Body of pancreas (tissue), 4 donors: ENCODE measurements at regions not wholly inside any gene's neighbourhood (a gene's known extent, or its start where the extent isn't known, plus 50 kb on each side); places are given as distances from the start of the nearest gene placed in this dataset.

Experiments used
- ATAC-seq: fragments of 150-250 bp; one replicate; pipeline ENCODE4 v1.9.1; 2016
- DNase-seq, 4 donors: peaks; one replicate each; pipeline ENCODE4 v3.0.0-alpha.2; 2019
- H3K27ac ChIP-seq, 4 donors: fragments of 200-600 bp; sonication (generic); 1 replicate in 3 of 4; 2 replicates in 1 of 4; pipeline versions ENCODE4 v1.5.1 to v1.6.1; 2016 to 2019; ENCODE audit warnings: mild to moderate bottlenecking in 1 of 4, mixed read lengths in 1 of 4, moderate library complexity in 1 of 4
- H3K27me3 ChIP-seq, 2 donors: fragments of 200-600 bp; sonication (generic); one replicate each; pipeline ENCODE4 v1.6.0; 2016; ENCODE audit warnings: mild to moderate bottlenecking in 1 of 2
- H3K36me3 ChIP-seq, 2 donors: fragments of 200-600 bp; sonication (generic); replicated peaks in 1 of 2; 2 replicates each; pipeline ENCODE4 v1.5.1; 2016; ENCODE audit warnings: low read depth in 2 of 2; ENCODE audit not compliant: insufficient read depth in 1 of 2
- H3K4me1 ChIP-seq: fragments of 200-600 bp; sonication (generic); one replicate; pipeline ENCODE4 v1.6.0; 2016
- H3K4me3 ChIP-seq, 2 donors: fragments of 200-600 bp; sonication (generic); 1 replicate in 1 of 2; 2 replicates in 1 of 2; pipeline ENCODE4 v1.5.1; 2016 to 2019
- H3K9me3 ChIP-seq, 3 donors: fragments of 200-600 bp; sonication (generic); 1 replicate in 2 of 3; 2 replicates in 1 of 3; pipeline ENCODE4 v1.5.1; 2016
- CTCF ChIP-seq, 7 experiments: fragments of 450-650 bp in 4 of 7; fragments of 200-600 bp in 3 of 7; sonication (generic) in 3 of 7; IDR thresholded peaks; one replicate each; pipeline ENCODE4 v1.5.1; 2016 to 2019; ENCODE audit warnings: antibody characterized with exemption in 7 of 7
- POLR2A ChIP-seq, 3 donors: fragments of 450-650 bp; IDR thresholded peaks; one replicate each; pipeline ENCODE4 v1.6.1; 2016; ENCODE audit warnings: antibody characterized with exemption in 3 of 3, mild to moderate bottlenecking in 2 of 3
- WGBS, 2 donors: methylation state at CpG; one replicate each; pipeline ENCODE4 v1.1.5; 2017; 5-methylcytosine and 5-hydroxymethylcytosine counted together
- intact Hi-C: fragments of 100-400 bp; cut with DNase I; formaldehyde crosslinking; loops from one replicate; pipeline ENCODE4 v1.15.1; 2023

- no peak overlapping the region for H3K4me3 ChIP-seq
- no peaks in the 10 kb centered on the region for H3K9me3 ChIP-seq
- no peak for DNase-seq
- no peaks in the 10 kb centered on the region for H3K27me3 ChIP-seq
- no peak for ATAC-seq
- H3K4me1 ChIP-seq: no peaks in the 10 kb centered on the region
- WGBS, 2 donors: 54 to 58% methylated on average over 3 of the region's 3 CpGs
- no peak overlapping the region for H3K27ac ChIP-seq
- intact Hi-C loops: no loop called here
- H3K36me3 ChIP-seq: no peaks in the 10 kb centered on the region
- TF ChIP-seq POLR2A (IDR thresholded peaks at IDR 0.05): no peak
- no peak for TF ChIP-seq CTCF (IDR thresholded peaks at IDR 0.05)
These were observed 621.7 kb downstream of the TMEM182 start for GRCh38 chr2:103383541-103383940.

GRCh38 chr2:103386872-103387271 is 625.0 kb downstream of the TMEM182 start:
- no peak for ATAC-seq
- whole genome bisulfite sequencing, 2 donors: 72 to 74% methylated on average over 3 of the region's 3 CpGs
- Histone ChIP-seq H3K27ac (no peak overlapping the region), H3K4me1 (no peaks in the 10 kb centered on the region), H3K9me3 (no peaks in the 10 kb centered on the region), H3K27me3 (no peaks in the 10 kb centered on the region), H3K36me3 (no peaks in the 10 kb centered on the region), H3K4me3 (no peak overlapping the region)
- no peak for TF ChIP-seq CTCF (IDR thresholded peaks at IDR 0.05)
- no peak for TF ChIP-seq POLR2A (IDR thresholded peaks at IDR 0.05)
- intact Hi-C loops: no loop called here
- DNase-seq: no peak

GRCh38 chr2:103387888-103388287 is 626.1 kb downstream of the TMEM182 start:
- no peak for DNase-seq
- 41 to 43% methylated on average over 5 of the region's 5 CpGs for WGBS, 2 donors
- no peak for ATAC-seq
- intact Hi-C loops: no loop called here
- no peak overlapping the region for H3K4me3 ChIP-seq
- no peaks in the 10 kb centered on the region for H3K4me1 ChIP-seq
- H3K36me3 ChIP-seq: no peaks in the 10 kb centered on the region
- H3K27ac ChIP-seq: no peak overlapping the region
- H3K27me3 ChIP-seq: no peaks in the 10 kb centered on the region
- no peaks in the 10 kb centered on the region for H3K9me3 ChIP-seq
- TF ChIP-seq POLR2A (IDR thresholded peaks at IDR 0.05): no peak
- TF ChIP-seq CTCF (IDR thresholded peaks at IDR 0.05): no peak

- Histone ChIP-seq H3K27ac (no peak overlapping the region), H3K9me3 (no peaks in the 10 kb centered on the region), H3K27me3 (no peaks in the 10 kb centered on the region), H3K36me3 (no peaks in the 10 kb centered on the region), H3K4me3 (no peak overlapping the region), H3K4me1 (no peaks in the 10 kb centered on the region)
- TF ChIP-seq CTCF (IDR thresholded peaks at IDR 0.05) (no peak), POLR2A (IDR thresholded peaks at IDR 0.05) (no peak)
- DNase-seq (no peak), ATAC-seq (no peak)
- intact Hi-C loops: no loop called here
- WGBS, 2 donors: 19 to 30% methylated on average over 1 of the region's 1 CpG
These were observed 634.3 kb downstream of the TMEM182 start for GRCh38 chr2:103396152-103396551.

- Histone ChIP-seq H3K36me3 (no peaks in the 10 kb centered on the region), H3K27ac (no peak overlapping the region), H3K4me1 (no peaks in the 10 kb centered on the region), H3K9me3 (no peaks in the 10 kb centered on the region), H3K4me3 (no peak overlapping the region), H3K27me3 (no peaks in the 10 kb centered on the region)
- ATAC-seq: no peak
- whole genome bisulfite sequencing, 2 donors: 18 to 20% methylated on average over 4 of the region's 4 CpGs
- peak in 1 of 4 donors; percentile 13 for DNase-seq
- intact Hi-C loops: no loop called here
- TF ChIP-seq CTCF (IDR thresholded peaks at IDR 0.05): no peak
- no peak for TF ChIP-seq POLR2A (IDR thresholded peaks at IDR 0.05)
These were observed 639.8 kb downstream of the TMEM182 start for GRCh38 chr2:103401621-103402020.
